GM12878 (cell line): ENCODE measurements at regions not wholly inside any gene's neighbourhood (a gene's known extent, or its start where the extent isn't known, plus 50 kb on each side); places are given as distances from the start of the nearest gene placed in this dataset.

Source experiments
- ASH2L ChIP-seq: fragments of 300-600, 200-600 bp; sonication (generic); IDR thresholded peaks from 2 replicates; pipeline ENCODE4 v1.6.1; 2017; ENCODE audit warnings: low read depth, mild to moderate bottlenecking, borderline replicate concordance
- ATF2 ChIP-seq: IDR thresholded peaks from 2 replicates; pipeline ENCODE4 v1.6.1; 2012; ENCODE audit warnings: low read length, inconsistent platforms
- ATF7 ChIP-seq: fragments of 450-650 bp; IDR thresholded peaks from 2 replicates; pipeline ENCODE4 v1.6.1; 2016; ENCODE audit warnings: low read depth, mild to moderate bottlenecking
- CBFB ChIP-seq: IDR thresholded peaks from 2 replicates; pipeline ENCODE4 v1.6.1; 2016; ENCODE audit warnings: antibody characterized with exemption, low read depth
- CEBPB ChIP-seq, 2 experiments: fragments of 150-350 bp in 1 of 2; IDR thresholded peaks; 2 replicates each; pipeline ENCODE4 v1.6.1; 2012 to 2014; ENCODE audit warnings: low read depth in 2 of 2, low read length in 2 of 2, borderline replicate concordance in 1 of 2, inconsistent platforms in 1 of 2
- CHD1 ChIP-seq: IDR thresholded peaks from 2 replicates; pipeline ENCODE4 v1.6.1; 2012; ENCODE audit warnings: low read depth, low read length, improper control_type of control experiment
- DPF2 ChIP-seq: fragments of 450-650 bp; IDR thresholded peaks from 2 replicates; pipeline ENCODE4 v1.6.1; 2017; ENCODE audit warnings: mild to moderate bottlenecking
- ELK1 ChIP-seq: IDR thresholded peaks from 2 replicates; pipeline ENCODE4 v1.6.1; 2012; ENCODE audit warnings: low read depth, low read length, improper control_type of control experiment
- HDAC2 ChIP-seq: fragments of 200-600 bp; sonication (generic); IDR thresholded peaks from 2 replicates; pipeline ENCODE4 v1.6.1; 2017
- HDAC6 ChIP-seq: fragments of 200-600 bp; sonication (generic); IDR thresholded peaks from one replicate; pipeline ENCODE4 v1.8.0; 2017; ENCODE audit warnings: antibody characterized with exemption; ENCODE audit not compliant: unreplicated experiment
- KAT2A ChIP-seq: conservative IDR thresholded peaks from 2 replicates; pipeline ENCODE4 v1.6.1; 2011; ENCODE audit warnings: low read depth, low read length; ENCODE audit not compliant: control insufficient read depth
- KDM1A ChIP-seq: fragments of 200-600 bp; sonication (generic); IDR thresholded peaks from 2 replicates; pipeline ENCODE4 v1.6.1; 2016; ENCODE audit warnings: borderline replicate concordance
- MXI1 ChIP-seq: fragments of 150-350 bp; IDR thresholded peaks from 2 replicates; pipeline ENCODE4 v1.6.1; 2011; ENCODE audit warnings: low read depth, mild to moderate bottlenecking, inconsistent platforms, low read length, improper control_type of control experiment
- NBN ChIP-seq: fragments of 450-650 bp; IDR thresholded peaks from 2 replicates; pipeline ENCODE4 v1.6.1; 2016
- NFYA ChIP-seq: IDR thresholded peaks from 2 replicates; pipeline ENCODE4 v1.6.1; 2011; ENCODE audit warnings: low read depth, mild to moderate bottlenecking, low read length, improper control_type of control experiment, borderline replicate concordance
- RAD51 ChIP-seq: fragments of 450-650 bp; IDR thresholded peaks from 2 replicates; pipeline ENCODE4 v1.6.1; 2016; ENCODE audit warnings: moderate library complexity, mild to moderate bottlenecking, inconsistent platforms
- RELB ChIP-seq: fragments of 450-650 bp; IDR thresholded peaks from 2 replicates; pipeline ENCODE4 v1.6.1; 2017; ENCODE audit warnings: low read depth, mild to moderate bottlenecking, moderate library complexity
- RFX5 ChIP-seq: IDR thresholded peaks from 2 replicates; pipeline ENCODE4 v1.6.1; 2011; ENCODE audit warnings: low read depth, low read length, improper control_type of control experiment
- SIN3A ChIP-seq: IDR thresholded peaks from 2 replicates; pipeline ENCODE4 v1.6.1; 2012; ENCODE audit warnings: low read depth, low read length, improper control_type of control experiment
- SMC3 ChIP-seq: IDR thresholded peaks from 2 replicates; pipeline ENCODE4 v1.6.1; 2011; ENCODE audit warnings: low read length, improper control_type of control experiment, borderline replicate concordance
- SP1 ChIP-seq: IDR thresholded peaks from one replicate; pipeline ENCODE4 v1.6.1; 2011; ENCODE audit warnings: low read depth, low read length
- SREBF1 ChIP-seq: IDR thresholded peaks from 2 replicates; pipeline ENCODE4 v1.6.1; 2012; ENCODE audit warnings: mild to moderate bottlenecking, low read length
- STAT3 ChIP-seq: IDR thresholded peaks from 2 replicates; pipeline ENCODE4 v1.6.1; 2011; ENCODE audit warnings: low read depth, low read length, improper control_type of control experiment
- SUZ12 ChIP-seq: fragments of 200-600 bp; sonication (generic); IDR thresholded peaks from one replicate; pipeline ENCODE4 v1.6.1; 2018; ENCODE audit warnings: antibody characterized with exemption, mild to moderate bottlenecking; ENCODE audit not compliant: unreplicated experiment
- TBL1XR1 ChIP-seq: IDR thresholded peaks from 2 replicates; pipeline ENCODE4 v1.6.1; 2012; ENCODE audit warnings: low read depth, low read length, improper control_type of control experiment
- TCF7 ChIP-seq: IDR thresholded peaks from 2 replicates; pipeline ENCODE4 v1.6.1; 2014; ENCODE audit warnings: antibody characterized with exemption, borderline replicate concordance
- ZBED1 ChIP-seq: IDR thresholded peaks from 2 replicates; pipeline ENCODE4 v1.6.1; 2016; ENCODE audit warnings: borderline replicate concordance
- ZBTB33 ChIP-seq: fragments of 450-650 bp; IDR thresholded peaks from 2 replicates; pipeline ENCODE4 v1.6.1; 2017; ENCODE audit warnings: mild to moderate bottlenecking
- ZNF207 ChIP-seq: fragments of 450-650 bp; IDR thresholded peaks from 2 replicates; pipeline ENCODE4 v1.6.1; 2014; ENCODE audit warnings: antibody characterized with exemption, mild to moderate bottlenecking, borderline replicate concordance
- ZSCAN29 ChIP-seq: fragments of 450-650 bp; IDR thresholded peaks from 2 replicates; pipeline ENCODE4 v1.6.1; 2017; ENCODE audit warnings: mild to moderate bottlenecking, moderate library complexity

- TF ChIP-seq TBL1XR1, result 0 out of 2 replicates have a peak, but pooled peaks have one; percentile 72
- no peak for TF ChIP-seq KAT2A
- TF ChIP-seq ZSCAN29, result no peak
- peak; percentile 96 for TF ChIP-seq ATF2
- TF ChIP-seq ZBED1, result peak; percentile 76; the same call in 1 of the 2 replicates
- no peak for TF ChIP-seq ASH2L
- no peak for TF ChIP-seq ZBTB33
- TF ChIP-seq SIN3A, result no peak
- no peak for TF ChIP-seq SREBF1
- no peak for TF ChIP-seq HDAC2
- no peak for TF ChIP-seq KDM1A
- TF ChIP-seq SMC3, result no peak
- peak in 1 of 2 experiments; percentile 52; a peak in 1 of 4 replicates for TF ChIP-seq CEBPB (IDR thresholded peaks at IDR 0.05; ENCODE audit: borderline replicate concordance in 1 of 2, low read depth in 2 of 2, low read length in 2 of 2)
- peak; percentile 83 for TF ChIP-seq RELB
- TF ChIP-seq MXI1, result 0 out of 2 replicates have a peak, but pooled peaks have one; percentile 38
- TF ChIP-seq HDAC6, result no peak
- no peak for TF ChIP-seq CHD1
- TF ChIP-seq ATF7, result peak; percentile 98
- TF ChIP-seq CBFB, result peak; percentile 90
- peak; percentile 79; the same call in 1 of the 2 replicates for TF ChIP-seq RAD51
- peak; percentile 83; the same call in 1 of the 2 replicates for TF ChIP-seq STAT3
- 0 out of 2 replicates have a peak, but pooled peaks have one; percentile 23 for TF ChIP-seq ZNF207
- TF ChIP-seq NBN, result peak; percentile 98
- no peak for TF ChIP-seq ELK1
- TF ChIP-seq RFX5, result no peak
- TF ChIP-seq NFYA, result no peak
- peak; percentile 57 for TF ChIP-seq TCF7
- TF ChIP-seq SP1, result no peak
- TF ChIP-seq SUZ12, result no peak
- TF ChIP-seq DPF2, result peak; percentile 100
These were observed 345.9 kb downstream of the KIF20B start (continued) for GRCh38 chr10:90047243-90047729.
